ENCODE measurements at regions not wholly inside any gene's neighbourhood (a gene's known extent, or its start where the extent isn't known, plus 50 kb on each side); places are given as distances from the start of the nearest gene placed in this dataset.

- no peak overlapping the region for H3K4me3 ChIP-seq (replicated peaks in 1 of 2; ENCODE audit: low read depth in 1 of 2, low read length in 2 of 2)
- H3K4me2 ChIP-seq (ENCODE audit: low read length): no peak overlapping the region
- no peaks in the 10 kb centered on the region for H3K9me2 ChIP-seq (ENCODE audit: insufficient read depth)
- ChIA-PET RAD21 (ENCODE audit: low non-redundant PET in 1 of 2, low total read pairs in 2 of 2, uncharacterized antibody in 2 of 2, unreplicated experiment in 2 of 2) (no interaction called here), CTCF (no interaction called here), POLR2A (no interaction called here)
- H3K4me1 ChIP-seq (ENCODE audit: control insufficient read depth in 1 of 2, insufficient read depth in 2 of 2, low read length in 2 of 2): no peaks in the 10 kb centered on the region
- H3K9ac ChIP-seq (ENCODE audit: low read length): no peak overlapping the region
- H3K79me2 ChIP-seq (ENCODE audit: insufficient read depth, low read length): no peaks in the 10 kb centered on the region
- intact Hi-C loops (cut with micrococcal nuclease): no loop called here
- DNase-seq (ENCODE audit: low read depth, low spot score): no peak
- no peaks in the 10 kb centered on the region for H3K36me3 ChIP-seq (ENCODE audit: control insufficient read depth in 1 of 2, insufficient read depth in 2 of 2, low read length in 2 of 2)
- H3K27me3 ChIP-seq (ENCODE audit: insufficient read depth, low read length): no peaks in the 10 kb centered on the region
- no peaks in the 10 kb centered on the region for H3K9me3 ChIP-seq (ENCODE audit: control insufficient read depth in 1 of 2, insufficient read depth in 1 of 2, low read depth in 1 of 2, low read length in 2 of 2)
- BruUV-seq (replicated peaks): no TSS peak
- H4K20me1 ChIP-seq (ENCODE audit: insufficient read depth): no peaks in the 10 kb centered on the region
- H2AFZ ChIP-seq (ENCODE audit: low read depth, low read length, poor library complexity, severe bottlenecking): no peak overlapping the region
- no peak for TF ChIP-seq CBX3 (IDR thresholded peaks at IDR 0.05; ENCODE audit: low read depth)
- no peak for TF ChIP-seq CEBPB (IDR thresholded peaks at IDR 0.05; ENCODE audit: low read depth)
- TF ChIP-seq, protein P1, sequence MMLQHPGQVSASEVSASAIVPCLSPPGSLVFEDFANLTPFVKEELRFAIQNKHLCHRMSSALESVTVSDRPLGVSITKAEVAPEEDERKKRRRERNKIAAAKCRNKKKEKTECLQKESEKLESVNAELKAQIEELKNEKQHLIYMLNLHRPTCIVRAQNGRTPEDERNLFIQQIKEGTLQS (IDR thresholded peaks at IDR 0.05): no peak
- no peak for TF ChIP-seq EZH2phosphoT487 (IDR thresholded peaks at IDR 0.05; ENCODE audit: borderline replicate concordance)
- TF ChIP-seq SP1 (IDR thresholded peaks at IDR 0.05; ENCODE audit: low read depth): no peak
- no peak for TF ChIP-seq EZH2 (IDR thresholded peaks at IDR 0.05)
- no peak for TF ChIP-seq YY1 (IDR thresholded peaks at IDR 0.05; ENCODE audit: extremely low read depth, insufficient replicate concordance, low read depth, low read length)
- TF ChIP-seq TCF7L2 (IDR thresholded peaks at IDR 0.05; ENCODE audit: borderline replicate concordance, extremely low read depth, insufficient read depth, insufficient read length): no peak
- TF ChIP-seq SRF (IDR thresholded peaks at IDR 0.05; ENCODE audit: low read depth): no peak
- no peak for TF ChIP-seq RAD21 (IDR thresholded peaks at IDR 0.05; ENCODE audit: low read depth)
- no peak for TF ChIP-seq JUND (IDR thresholded peaks at IDR 0.05)
- TF ChIP-seq ZNF274 (IDR thresholded peaks at IDR 0.05; ENCODE audit: low read depth, low read length): no peak
- no peak for TF ChIP-seq EGR1 (IDR thresholded peaks at IDR 0.05; ENCODE audit: low read depth)
- TF ChIP-seq, protein P2, sequence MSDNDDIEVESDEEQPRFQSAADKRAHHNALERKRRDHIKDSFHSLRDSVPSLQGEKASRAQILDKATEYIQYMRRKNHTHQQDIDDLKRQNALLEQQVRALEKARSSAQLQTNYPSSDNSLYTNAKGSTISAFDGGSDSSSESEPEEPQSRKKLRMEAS (IDR thresholded peaks at IDR 0.05): no peak
- TF ChIP-seq ELF1 (IDR thresholded peaks at IDR 0.05; ENCODE audit: borderline replicate concordance, low read depth): no peak
- no peak for TF ChIP-seq SIN3A (IDR thresholded peaks at IDR 0.05; ENCODE audit: low read depth)
- ATAC-seq: no peak
- no peak overlapping the region for H3K27ac ChIP-seq (ENCODE audit: low read depth, low read length)
These were observed 1000.4 kb upstream of the ACVR2A start for GRCh38 chr2:146844226-146844990.
